ENCODE measurements at regions not wholly inside any gene's neighbourhood (a gene's known extent, or its start where the extent isn't known, plus 50 kb on each side); places are given as distances from the start of the nearest gene placed in this dataset.
"Not testable (repeated sequence)": the region's sequence is repeated elsewhere in the genome, so short reads cannot be mapped to it uniquely, and the experiment has no call there.

DNA sequence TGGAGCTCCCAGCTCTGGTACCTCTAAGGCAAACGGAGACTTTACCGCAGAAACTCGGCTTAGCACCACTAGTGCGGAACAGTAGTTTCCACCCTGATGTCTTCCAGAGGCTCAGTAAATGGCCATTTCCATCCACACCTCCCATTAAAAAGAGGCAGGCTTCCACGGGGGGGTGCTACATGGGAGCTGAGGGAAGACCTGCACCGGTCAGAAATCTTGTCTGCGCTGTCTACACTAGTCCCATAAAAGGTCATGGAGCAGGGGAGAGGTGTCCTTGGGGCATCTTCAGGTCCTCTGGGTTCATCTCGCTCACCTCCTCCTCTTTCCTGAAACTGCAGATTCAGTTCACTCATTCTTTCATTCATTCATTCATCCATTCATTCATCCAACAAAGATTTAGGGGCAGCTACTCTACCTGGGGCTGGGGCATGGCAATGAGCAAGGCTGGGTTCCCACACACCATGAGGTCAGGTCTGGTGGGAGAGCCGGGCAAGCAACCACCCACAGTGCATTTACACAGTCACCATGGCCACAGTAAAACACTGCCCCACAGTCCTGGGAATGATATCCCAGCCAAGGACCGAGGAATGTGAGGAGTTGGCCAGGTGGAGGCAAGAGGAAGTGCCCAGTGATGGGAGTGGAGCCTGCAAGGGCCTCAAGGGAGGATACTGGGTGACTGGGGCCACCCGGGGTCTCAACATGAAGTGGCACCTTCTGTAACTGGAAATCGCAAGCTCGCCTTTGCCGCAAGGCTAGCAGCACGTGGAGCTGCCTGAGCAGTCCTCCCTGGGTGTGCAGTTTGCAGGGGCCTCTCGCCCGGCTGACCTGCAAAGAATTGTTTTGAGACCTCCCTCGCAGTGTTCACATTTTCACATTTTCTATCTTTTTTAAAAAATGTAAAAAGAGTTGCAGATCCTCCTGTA is 180.2 kb upstream of the RAB6C start:
- DNase-seq, result no peak

DNA sequence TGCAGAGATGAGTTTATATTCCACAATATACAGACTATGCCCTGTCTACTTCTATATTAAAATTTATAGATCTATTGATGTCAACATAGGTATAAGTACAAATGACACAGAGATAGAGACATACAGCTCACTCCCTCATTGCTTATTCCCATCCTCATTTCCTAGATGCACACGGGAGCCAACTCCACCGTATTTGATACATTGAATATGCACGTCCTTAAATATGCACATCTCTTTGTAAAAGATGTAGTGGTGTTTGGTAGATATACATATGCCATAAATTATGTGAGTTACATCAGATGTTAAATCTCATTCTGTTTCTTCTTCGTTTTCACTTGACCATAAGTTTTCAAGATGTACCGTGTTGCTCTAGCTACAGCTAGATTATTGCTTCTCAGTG is 179.2 kb upstream of the RAB6C start:
- DNase-seq, result no peak

DNA sequence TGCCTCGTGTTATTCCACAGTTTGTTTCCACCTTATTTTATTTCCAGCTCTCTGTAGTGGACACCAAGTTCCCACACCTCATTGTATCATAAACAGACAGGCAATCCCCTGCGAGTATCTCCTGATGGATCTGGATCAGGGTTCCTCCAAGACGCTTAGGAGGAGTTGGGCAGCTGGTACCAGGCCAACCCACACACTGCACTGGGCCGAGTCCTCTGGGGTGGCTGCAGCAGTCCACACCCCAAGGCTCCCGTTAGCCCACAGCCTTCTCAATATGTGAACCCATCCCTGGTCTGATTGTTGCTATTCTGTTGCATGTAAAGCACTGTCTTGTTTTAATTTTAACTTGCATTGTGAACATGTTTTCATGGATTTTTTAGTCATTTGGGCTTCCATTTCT is 178.8 kb upstream of the RAB6C start:
- no peak for DNase-seq

DNA sequence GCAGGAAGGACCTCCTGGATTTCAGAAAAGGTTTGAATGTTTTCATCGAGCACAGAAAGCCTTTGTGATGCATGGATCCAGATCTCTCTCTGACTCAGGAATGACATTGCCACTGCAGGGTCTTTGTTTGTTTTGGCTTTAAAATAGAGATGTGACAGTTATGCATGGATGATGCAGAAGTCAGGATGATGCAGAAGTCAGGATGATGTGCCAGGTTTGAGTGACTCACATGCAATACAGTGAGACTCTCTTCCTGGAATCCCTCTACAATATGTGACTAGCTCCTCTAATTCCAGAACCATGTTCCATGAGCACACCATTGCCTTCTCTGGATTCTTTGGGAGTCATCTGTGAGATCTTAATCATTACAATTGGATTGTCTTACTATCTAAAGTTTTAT is 177.9 kb upstream of the RAB6C start:
- DNase-seq, result no peak

DNA sequence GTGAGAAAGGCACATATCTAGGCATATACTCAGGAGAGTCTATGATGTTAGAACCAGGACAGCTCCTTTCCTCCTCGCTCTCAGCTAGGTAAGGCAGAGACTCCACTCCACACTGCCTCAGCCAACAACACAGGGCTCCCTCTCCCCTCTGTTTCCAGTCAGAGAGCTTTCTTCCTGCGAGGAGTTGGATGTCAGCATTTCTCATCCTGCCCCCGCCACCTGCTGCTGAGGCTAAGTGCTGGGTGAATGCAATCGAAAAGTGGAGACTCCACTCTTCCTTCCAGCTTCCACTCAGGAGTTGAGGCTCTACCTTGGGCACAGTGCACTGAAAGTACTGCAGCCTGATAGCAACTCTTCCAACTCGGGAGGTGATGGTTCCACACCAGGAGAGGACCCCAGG is 177.2 kb upstream of the RAB6C start:
- DNase-seq, result no peak

DNA sequence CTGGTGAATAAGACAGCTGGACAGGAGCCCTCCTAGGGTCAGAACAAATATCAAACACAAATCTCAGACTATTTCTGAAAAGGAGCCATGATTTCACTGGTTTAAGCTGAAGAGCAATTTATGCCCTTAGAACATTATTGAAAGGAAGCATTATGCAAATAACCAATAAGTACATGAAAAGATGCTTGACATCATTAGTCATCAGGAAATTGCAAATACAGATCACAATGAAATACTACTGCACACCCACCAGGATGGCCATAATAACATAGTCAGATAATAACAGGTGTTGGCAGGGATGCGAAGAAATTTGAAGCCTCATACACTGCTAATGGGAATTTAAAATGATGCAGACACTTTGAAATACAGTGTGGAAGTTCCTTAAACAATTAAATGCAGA is 176.4 kb upstream of the RAB6C start:
- DNase-seq, result no peak

DNA sequence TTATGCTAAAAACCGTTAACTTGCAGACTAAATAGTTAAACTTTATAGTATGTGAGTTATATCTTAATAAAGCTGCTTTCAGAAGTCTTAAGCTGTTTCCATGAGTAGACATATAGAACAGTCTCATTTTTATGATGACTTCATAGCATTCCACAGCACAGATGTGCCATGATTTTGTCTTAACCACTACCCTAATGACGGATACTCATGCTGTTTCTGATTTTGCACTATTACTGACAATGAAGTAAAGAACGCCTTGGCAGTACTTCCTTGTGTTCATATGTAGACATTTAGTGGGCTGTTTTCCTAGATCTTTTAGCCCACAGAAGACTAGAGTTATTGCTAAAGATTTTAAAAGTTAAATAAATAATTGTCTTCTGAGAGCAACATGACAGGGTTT is 175.6 kb upstream of the RAB6C start:
- no peak for DNase-seq

DNA sequence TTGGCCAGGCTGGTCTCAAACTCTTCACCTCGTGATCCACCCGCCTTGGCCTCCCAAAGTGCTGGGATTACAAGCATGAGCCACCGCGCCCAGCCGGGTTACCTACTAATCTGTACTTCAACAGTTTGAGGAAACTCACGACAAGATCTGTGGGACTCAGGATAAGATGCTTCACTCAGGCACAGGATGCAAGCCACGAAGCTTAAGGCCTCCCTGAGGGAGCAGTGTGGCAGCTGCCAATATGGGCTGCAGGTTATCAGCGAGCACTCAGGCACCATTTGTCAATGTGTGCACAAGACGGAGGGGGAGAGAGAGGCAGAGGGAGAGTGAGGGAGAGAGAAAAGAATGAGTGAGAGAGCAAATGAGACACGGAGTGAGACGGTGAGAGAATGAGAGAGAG is 173.6 kb upstream of the RAB6C start:
- no peak for DNase-seq

DNA sequence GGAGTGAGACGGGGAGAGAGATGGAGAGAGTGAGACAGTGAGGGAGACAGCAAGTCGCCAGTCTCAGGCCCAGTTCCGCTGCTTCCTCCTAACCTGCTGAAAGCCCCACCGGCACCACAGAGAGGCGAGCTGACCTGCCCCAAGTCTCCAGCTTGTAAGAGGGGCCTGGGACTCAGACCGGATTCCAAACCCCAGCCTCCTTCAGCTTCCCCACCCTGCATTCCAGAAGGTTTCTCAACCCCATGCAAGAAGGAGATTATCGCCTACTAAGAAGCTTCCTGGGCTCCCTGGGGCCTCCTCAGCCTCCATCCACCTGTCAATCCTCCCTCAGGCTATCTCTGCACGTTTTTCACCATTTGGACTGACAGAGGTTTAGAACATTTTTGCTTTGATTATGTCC is 173.1 kb upstream of the RAB6C start:
- DNase-seq, result no peak

DNA sequence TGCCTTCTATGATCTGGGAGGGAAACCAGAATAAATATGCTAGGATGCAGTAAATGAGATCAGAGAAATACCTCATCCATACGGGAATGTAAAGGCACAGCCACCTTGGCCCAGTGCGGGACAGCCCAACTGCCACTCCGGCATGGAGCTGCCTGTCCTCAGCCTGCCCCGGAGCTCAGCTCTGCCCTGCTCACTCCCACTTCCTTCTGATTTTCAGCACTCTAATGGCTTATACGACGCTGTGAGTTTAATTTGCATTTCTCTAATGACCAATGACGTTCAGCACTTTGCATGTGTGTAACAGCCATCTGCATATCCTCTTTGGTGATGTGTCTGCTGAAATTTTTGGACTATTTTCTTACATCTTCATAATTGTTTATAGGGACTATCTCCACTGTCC is 172.5 kb upstream of the RAB6C start:
- DNase-seq, result no peak

DNA sequence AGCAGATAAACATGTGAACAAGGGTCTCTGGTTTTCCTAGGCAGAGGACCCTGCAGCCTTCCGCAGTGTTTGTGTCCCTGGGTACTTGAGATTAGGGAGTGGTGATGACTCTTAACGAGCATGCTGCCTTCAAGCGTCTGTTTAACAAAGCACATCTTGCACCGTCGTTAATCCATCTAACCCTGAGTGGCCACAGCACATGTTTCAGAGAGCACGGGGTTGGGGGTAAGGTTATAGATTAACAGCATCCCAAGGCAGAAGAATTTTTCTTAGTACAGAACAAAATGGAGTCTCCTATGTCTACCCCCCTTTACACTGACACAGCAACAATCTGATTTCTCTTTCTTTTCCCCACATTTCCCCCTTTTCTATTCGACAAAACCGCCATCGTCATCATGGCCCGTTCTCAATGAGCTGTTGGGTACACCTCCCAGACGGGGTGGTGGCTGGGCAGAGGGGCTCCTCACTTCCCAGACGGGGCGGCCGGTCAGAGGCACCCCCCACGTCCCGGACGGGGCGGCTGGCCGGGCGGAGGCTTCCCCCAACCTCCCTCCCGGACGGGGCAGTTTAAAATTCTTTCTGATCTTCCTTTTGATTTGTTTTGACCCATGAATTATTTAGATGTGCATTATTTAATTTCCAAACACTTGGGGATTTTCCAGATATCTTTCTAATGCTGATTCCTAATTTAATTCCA is 171.7 kb upstream of the RAB6C start:
- not testable (repeated sequence) for DNase-seq

DNA sequence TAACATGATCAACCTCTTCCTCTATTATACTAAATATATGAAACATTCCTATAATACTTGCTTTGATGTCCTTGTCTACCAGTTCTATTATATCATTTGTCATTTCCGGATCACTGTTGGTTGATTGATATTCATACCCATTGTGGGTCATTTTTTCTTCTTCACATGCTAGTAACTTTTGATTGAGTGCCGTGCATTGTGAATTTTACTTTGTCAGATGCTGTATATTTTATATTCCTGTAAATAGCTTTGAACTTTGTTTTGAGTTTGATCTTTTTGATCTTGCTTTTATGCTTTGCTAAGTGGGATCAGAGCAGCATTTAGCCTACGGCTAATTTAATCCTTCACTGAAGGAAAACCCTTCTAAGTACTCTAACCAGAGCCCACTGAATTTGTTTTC is 168.9 kb upstream of the RAB6C start:
- no peak for DNase-seq

DNA sequence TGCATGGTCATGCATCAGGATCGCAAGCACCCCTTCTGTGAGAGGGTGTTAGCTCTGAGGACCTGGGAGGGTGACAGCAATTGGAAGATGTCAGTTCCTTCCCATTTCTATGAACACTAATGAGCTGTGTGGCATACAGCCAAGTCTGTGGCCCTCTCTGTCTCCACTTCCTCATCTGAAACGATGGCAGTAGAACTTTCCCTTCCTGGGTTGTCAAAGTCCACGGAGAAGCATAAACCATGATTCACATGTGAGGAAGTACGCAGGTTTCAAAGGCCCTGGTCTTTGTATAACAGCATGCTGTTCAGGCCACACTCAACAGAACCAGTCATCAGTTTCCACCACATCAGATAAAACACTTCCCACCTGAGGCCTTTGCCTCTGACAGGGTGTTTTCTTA is 167.4 kb upstream of the RAB6C start:
- DNase-seq, result no peak

DNA sequence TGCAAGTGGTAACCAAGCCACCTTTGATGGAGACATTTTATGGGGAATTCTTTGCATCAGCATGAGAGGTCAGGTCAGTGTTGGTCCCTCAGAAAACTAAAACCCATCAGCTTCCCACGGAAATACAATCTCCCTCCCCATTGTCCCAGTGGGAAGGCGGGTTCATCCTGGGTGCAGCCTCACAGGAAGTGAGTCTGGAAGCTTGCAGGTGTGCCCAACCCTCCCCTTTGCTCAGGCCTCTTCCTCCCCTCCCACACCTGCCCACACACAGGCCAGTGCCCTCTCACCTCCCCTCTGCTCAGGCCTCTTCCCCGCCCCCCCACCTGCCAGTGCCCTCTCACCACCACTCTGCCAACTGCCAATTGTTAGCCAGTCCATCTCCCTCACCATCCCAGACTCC is 166.8 kb upstream of the RAB6C start:
- no peak for DNase-seq

DNA sequence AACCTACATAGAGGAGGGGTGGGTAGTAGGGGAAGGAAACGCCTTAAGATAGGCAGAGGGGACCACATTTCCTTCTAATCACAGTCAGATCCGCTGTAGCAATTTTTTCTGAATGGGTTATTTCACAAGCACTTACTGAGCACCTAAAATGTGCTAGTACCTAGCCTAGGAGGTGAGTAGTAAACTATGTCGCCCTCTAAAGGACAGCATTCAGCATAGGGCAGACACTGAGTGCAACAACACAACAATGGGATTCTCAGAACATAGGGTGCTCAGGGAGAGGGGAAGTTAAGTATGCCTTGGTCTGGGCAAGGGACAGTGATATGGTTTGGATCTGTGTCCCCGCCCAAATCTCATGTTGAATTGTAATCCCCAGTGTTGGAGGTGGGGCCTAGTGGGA is 166.1 kb upstream of the RAB6C start:
- no peak for DNase-seq

DNA sequence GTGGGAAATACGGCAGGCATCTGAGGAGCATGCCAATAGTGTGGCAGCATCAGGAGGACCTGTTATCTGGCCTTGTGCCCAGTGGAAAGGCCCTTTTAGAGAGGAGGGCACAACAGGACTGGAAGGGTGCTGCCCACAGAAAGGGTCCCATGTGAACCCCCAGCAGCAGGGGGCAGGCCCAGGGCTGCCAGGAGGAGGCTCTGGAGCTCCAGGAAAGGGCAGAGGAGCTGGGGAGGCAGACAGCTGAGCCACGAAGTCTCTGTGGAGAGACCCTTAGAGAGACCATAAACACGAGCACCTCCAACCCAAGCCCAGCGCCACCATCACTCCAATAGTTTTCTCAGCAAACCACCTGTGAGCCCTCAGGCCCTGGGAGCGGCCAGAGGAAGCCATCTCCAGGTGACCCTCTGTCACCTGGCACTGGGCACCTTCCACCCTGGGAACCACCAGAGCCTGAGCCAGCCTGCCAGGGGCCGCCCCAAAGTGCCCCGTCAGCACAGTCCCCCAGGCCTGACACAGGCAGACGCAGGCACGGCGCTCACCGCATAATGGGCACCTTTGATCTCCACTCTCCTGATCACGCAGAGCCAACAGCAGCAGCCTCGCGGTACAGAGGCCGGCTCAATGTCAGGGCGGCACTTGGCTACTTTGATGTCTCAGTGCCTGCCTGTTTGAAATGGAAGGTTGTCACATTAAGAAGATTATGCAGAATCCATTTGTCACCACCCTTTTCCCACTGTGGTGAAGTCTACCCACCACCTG is 162.5 kb upstream of the RAB6C start:
- no peak for DNase-seq

DNA sequence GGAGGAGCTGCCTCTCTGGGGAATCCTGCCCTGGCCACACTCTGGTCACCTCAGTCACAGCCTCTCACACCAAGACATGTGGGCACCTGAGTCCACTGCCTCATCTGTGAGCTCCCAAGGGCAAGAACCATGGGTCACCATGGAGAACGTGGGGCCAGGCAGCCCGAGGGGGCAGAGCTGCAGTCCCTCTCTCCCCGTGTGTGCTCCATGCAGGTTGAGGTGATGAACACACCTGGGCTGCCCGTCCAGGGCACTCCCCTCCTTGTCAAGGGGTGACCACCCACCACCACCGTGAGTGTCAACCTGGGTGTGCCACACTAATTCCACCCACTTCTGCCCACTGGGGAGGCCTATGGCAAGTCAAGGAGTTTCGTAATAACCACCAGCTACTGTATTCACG is 159.6 kb upstream of the RAB6C start:
- DNase-seq, result no peak

DNA sequence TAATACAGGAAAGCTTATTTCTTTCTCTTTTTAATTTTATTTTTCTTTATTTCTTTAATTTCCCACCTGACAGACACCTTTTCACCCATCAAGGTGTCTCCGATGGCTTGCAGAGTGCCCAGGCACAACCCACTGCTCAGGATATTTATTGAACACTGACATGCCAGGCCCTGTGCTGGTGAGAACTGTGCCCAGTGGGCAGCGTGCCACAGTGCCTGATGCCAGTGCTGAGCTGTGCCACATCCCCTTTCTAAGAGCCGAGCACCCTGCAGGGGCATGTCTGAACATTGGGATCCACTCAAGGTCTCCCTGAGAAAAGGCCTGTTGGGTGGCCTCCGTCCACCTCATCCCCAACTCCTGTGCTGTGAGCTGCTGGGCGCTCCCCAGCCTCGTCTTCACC is 158.6 kb upstream of the RAB6C start:
- no peak for DNase-seq

DNA sequence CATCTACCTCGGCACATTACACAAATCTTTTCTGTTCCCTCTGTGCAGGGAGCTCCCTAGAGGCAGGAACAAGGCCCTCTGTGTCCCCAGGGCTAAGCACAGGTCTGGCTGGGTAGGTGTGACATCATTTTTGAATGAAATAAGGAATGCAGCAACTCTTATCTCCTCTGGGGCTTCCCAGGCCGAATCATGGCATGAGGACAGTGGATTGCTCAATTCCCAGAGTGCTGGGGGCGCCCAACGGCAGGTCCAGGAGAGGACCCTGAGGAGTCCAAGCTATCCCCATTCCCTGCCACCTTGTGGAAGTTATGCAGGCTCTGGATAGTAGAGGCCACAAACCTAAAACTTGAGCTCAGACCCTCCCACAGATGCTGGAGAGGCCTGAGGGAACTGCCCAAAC is 158.0 kb upstream of the RAB6C start:
- DNase-seq, result no peak

DNA sequence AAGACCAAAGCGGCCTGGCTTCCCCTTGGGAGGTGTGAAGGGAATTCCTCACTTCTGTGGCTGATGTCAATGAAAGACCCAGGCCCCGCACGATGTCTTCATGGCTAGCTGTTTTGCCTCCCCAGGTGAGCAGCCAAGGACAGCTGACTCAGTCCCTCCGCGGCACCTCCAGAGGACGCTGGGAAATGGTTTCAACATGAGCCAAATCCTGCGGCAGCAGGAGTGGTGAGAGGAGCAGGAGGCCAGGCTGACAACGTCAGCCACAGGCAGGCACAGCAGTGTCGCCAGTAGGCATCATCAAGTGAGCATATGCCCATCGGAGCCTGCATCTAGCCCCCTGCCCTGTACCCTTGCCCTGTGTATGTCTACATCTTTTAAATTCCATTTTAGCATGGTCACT is 156.4 kb upstream of the RAB6C start:
- no peak for DNase-seq

DNA sequence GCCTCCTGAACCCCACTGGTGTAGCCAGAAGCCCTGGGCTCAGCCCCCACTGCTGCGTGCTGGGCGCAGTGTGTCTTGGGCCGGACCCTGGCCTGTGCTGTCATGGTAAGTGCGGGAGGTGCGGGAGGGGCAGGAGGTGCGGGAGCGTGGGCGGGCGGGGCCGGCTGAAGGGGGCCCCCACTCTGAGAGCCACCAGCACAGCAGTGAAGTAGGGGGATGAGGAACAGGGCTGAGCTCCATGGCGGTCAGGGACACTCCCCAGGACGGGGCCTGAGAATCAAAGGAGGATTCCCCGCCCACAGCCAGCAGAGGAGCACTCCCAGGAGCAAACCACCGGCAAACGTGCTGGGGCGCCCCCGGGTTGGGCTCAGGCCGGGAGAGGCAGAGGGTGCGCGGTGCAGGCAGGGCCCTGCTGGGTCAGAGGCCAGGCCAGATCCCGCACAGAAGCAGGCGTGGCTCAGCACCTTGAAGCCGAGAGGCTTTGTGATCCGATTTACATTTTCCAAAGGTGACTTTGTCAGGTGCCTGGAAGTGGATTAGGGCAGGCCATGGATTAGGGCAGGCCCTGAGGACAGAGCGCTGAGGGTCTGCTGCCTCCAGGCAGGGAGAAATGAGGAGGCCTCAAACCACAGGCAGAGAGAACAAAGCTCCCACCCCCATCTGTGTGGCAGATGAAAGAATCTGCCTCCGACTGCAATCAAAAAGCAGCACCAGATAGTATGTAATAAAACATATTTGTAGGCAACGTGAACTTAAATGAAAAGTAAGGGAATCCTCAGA is 152.0 kb upstream of the RAB6C start:
- no peak for DNase-seq

DNA sequence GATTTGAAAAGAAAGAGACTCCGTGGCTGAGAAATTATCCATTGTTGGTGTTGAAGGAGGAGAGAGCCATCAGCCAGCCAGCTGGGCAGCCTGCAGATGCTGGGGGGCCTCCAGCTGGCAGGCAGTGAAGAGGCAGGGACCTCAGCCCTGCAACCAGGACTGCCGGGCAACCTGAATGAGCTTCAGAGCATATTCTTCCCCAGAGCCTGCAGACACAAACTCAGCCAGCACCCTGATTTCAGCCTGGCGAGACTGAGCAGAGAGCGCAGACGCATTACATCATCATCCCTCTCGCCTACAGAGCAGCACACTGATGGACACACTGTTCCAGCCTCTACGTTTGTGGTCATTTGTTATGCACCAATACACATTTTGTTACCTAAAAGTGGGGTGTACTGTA is 150.7 kb upstream of the RAB6C start:
- no peak for DNase-seq

DNA sequence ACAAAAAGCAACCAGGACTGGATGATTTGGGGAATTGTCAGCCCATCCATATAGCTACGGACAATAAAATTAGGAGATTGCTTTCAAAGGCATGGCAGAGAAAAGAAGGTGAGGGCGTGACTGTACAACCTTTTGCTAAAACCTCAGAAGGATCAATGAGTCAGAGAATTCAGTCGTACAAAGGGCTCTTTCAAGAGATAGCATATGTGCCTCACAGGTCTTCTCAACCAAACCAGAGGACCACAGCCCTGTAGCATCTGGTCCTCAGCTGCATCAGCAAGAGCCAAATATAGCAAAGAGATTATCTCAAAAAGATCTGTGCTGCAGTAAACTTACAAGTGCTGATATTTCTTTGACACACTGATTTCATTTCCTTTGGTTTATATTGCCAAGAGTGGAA is 149.9 kb upstream of the RAB6C start:
- DNase-seq, result no peak

Measured in stimulated activated CD8-positive, alpha-beta memory T cell treated with anti-CD3 and anti-CD28 coated beads, Interleukin-4, amount 100 ng/mL, for 48 hours (primary cell).